Mucosa of stomach (tissue), 1 donor: ENCODE measurements at regions not wholly inside any gene's neighbourhood (a gene's known extent, or its start where the extent isn't known, plus 50 kb on each side); places are given as distances from the start of the nearest gene placed in this dataset.

Source experiments
- H3K27me3 ChIP-seq: one replicate; pipeline ENCODE4 v1.7.0; 2013; ENCODE audit warnings: mild to moderate bottlenecking, low read length; ENCODE audit not compliant: control insufficient read depth, insufficient read depth
- H3K36me3 ChIP-seq: one replicate; pipeline ENCODE4 v1.7.0; 2013; ENCODE audit warnings: low read length; ENCODE audit not compliant: control insufficient read depth, insufficient read depth
- H3K4me1 ChIP-seq: one replicate; pipeline ENCODE4 v1.7.0; 2013; ENCODE audit warnings: mild to moderate bottlenecking, low read length; ENCODE audit not compliant: control insufficient read depth, insufficient read depth
- H3K4me3 ChIP-seq: one replicate; pipeline ENCODE4 v1.7.0; 2013; ENCODE audit warnings: low read length
- H3K9ac ChIP-seq: one replicate; pipeline ENCODE4 v1.7.0; 2013; ENCODE audit warnings: mild to moderate bottlenecking, low read length, moderate library complexity
- H3K9me3 ChIP-seq: one replicate; pipeline ENCODE4 v1.7.0; 2013; ENCODE audit warnings: mild to moderate bottlenecking, low read length, moderate library complexity; ENCODE audit not compliant: control insufficient read depth
- donor health status: Pancreatic carcinoma.

GRCh38 chr22:27679693-27680488 is 121.7 kb downstream of the MN1 start:
- H3K27me3 ChIP-seq, result no peaks in the 10 kb centered on the region
- H3K36me3 ChIP-seq, result no peaks in the 10 kb centered on the region
- H3K9ac ChIP-seq, result no peak overlapping the region
- no peaks in the 10 kb centered on the region for H3K4me1 ChIP-seq
- no peaks in the 10 kb centered on the region for H3K9me3 ChIP-seq
- H3K4me3 ChIP-seq, result no peak overlapping the region

DNA sequence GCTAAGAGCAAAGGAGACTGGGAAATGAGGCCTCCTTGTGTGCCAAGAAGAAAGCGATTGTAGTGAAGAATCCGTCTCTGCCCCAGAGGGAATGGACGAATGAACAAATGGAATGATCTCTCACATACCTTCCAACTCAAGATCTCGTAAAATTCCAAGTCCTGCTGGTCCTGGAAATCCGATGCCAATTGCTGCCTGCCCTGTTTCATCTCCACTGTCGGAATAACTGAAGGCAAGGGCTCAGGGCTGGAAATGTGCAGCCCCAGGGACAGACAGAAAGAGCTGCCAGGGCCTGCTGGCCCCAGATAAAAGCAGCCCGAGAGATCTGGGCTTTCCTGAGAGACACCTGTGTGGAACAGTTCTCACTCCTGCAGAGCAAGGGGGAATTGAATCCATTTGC is 120.9 kb downstream of the MN1 start:
- Histone ChIP-seq H3K27me3 (no peaks in the 10 kb centered on the region), H3K9me3 (no peaks in the 10 kb centered on the region), H3K4me3 (no peak overlapping the region)

GRCh38 chr22:27681037-27681436 is 120.5 kb downstream of the MN1 start:
- no peak overlapping the region for H3K4me3 ChIP-seq
- no peaks in the 10 kb centered on the region for H3K9me3 ChIP-seq
- H3K4me1 ChIP-seq, result peaks cover 10% of the 10 kb centered on the region
- no peaks in the 10 kb centered on the region for H3K27me3 ChIP-seq
- no peak overlapping the region for H3K9ac ChIP-seq
- no peaks in the 10 kb centered on the region for H3K36me3 ChIP-seq

More for the DNA sequence above, 120.9 kb downstream of the MN1 start:
- Histone ChIP-seq H3K4me1 (peaks cover 6% of the 10 kb centered on the region), H3K36me3 (no peaks in the 10 kb centered on the region), H3K9ac (no peak overlapping the region)

- Histone ChIP-seq H3K27me3 (no peaks in the 10 kb centered on the region), H3K36me3 (no peaks in the 10 kb centered on the region), H3K4me1 (peaks cover 16% of the 10 kb centered on the region), H3K9ac (no peak overlapping the region), H3K4me3 (no peak overlapping the region), H3K9me3 (no peaks in the 10 kb centered on the region)
These were observed 119.1 kb downstream of the MN1 start for GRCh38 chr22:27682437-27682836.

DNA sequence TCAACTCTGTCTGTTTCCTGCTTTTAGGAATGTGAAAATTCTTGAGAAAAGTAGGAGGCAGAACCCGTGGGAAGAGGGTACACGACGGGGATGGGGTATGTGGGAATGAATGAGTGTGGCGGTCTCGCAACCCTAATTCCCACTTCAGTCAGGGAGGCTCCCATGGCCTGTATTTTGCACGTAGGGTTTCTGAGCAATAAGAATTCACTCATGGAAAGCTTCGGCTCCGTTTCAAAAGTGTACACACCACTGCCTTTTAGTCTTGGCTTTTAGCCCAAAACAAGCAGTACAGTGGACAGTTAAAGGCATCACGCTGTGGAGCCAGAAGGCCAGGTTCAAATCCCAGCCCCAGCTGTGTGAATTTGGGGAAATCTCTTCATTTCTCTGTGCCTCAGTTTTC is 116.7 kb downstream of the MN1 start:
- H3K36me3 ChIP-seq, result no peaks in the 10 kb centered on the region
- no peaks in the 10 kb centered on the region for H3K9me3 ChIP-seq
- no peak overlapping the region for H3K4me3 ChIP-seq
- peaks cover 16% of the 10 kb centered on the region for H3K4me1 ChIP-seq
- no peak overlapping the region for H3K9ac ChIP-seq
- no peaks in the 10 kb centered on the region for H3K27me3 ChIP-seq

GRCh38 chr22:27685515-27685914 is 116.0 kb downstream of the MN1 start:
- H3K27me3 ChIP-seq, result no peaks in the 10 kb centered on the region
- H3K36me3 ChIP-seq, result no peaks in the 10 kb centered on the region
- H3K9me3 ChIP-seq, result no peaks in the 10 kb centered on the region
- no peak overlapping the region for H3K4me3 ChIP-seq
- peaks cover 16% of the 10 kb centered on the region for H3K4me1 ChIP-seq
- H3K9ac ChIP-seq, result no peak overlapping the region

GRCh38 chr22:27685970-27686369 is 115.6 kb downstream of the MN1 start:
- Histone ChIP-seq H3K9ac (peak overlapping the region; percentile 7), H3K27me3 (no peaks in the 10 kb centered on the region), H3K4me3 (no peak overlapping the region), H3K4me1 (peaks cover 16% of the 10 kb centered on the region), H3K36me3 (no peaks in the 10 kb centered on the region), H3K9me3 (no peaks in the 10 kb centered on the region)

- Histone ChIP-seq H3K4me3 (no peak overlapping the region), H3K4me1 (peaks cover 16% of the 10 kb centered on the region), H3K9ac (peak overlapping the region; percentile 7), H3K9me3 (no peaks in the 10 kb centered on the region), H3K27me3 (no peaks in the 10 kb centered on the region), H3K36me3 (no peaks in the 10 kb centered on the region)
These were observed 115.0 kb downstream of the MN1 start for GRCh38 chr22:27686534-27686933.

GRCh38 chr22:27687984-27688545 is 113.5 kb downstream of the MN1 start:
- no peaks in the 10 kb centered on the region for H3K9me3 ChIP-seq
- no peak overlapping the region for H3K9ac ChIP-seq
- no peaks in the 10 kb centered on the region for H3K27me3 ChIP-seq
- H3K4me1 ChIP-seq, result peaks cover 16% of the 10 kb centered on the region
- H3K4me3 ChIP-seq, result no peak overlapping the region
- no peaks in the 10 kb centered on the region for H3K36me3 ChIP-seq

DNA sequence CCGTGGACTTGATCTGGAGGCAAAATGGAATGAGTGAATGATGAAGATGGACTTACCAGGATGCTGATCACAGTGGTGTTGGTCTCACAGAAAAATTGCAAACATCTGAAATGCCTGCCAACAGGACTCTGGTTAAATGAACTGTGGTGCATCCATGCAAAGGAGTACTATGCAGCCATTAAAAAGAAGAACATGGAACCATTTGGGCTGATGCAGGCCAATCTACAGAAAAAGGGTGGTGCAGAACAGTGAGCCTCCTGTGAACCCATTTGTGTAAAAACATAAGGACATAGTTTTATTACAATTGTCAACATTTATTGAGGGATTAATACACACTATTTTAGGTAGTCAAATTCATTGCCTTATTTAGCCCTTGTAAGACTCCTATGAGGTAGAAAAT is 111.9 kb downstream of the MN1 start:
- H3K9me3 ChIP-seq, result no peaks in the 10 kb centered on the region
- peaks cover 16% of the 10 kb centered on the region for H3K4me1 ChIP-seq
- H3K36me3 ChIP-seq, result no peaks in the 10 kb centered on the region
- no peaks in the 10 kb centered on the region for H3K27me3 ChIP-seq
- no peak overlapping the region for H3K9ac ChIP-seq
- H3K4me3 ChIP-seq, result no peak overlapping the region

DNA sequence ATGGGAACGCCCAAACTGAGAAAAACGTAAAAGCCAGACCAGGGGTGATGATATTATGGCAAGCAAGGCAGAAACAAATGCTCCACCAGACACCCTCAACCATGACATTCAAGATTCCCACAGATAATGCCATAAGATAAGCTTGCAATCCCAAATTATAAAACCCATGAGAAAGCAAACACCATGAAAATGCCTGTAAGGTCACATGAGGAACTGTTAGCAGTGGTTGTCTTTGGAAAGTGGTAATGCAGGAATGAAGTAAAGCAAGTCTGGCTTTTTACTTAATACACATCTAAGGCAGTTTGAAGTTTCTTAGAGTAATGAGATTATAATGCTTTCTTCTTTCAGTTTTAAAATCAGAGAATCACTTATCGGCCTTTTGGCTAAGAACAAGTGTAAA is 111.0 kb downstream of the MN1 start:
- H3K4me1 ChIP-seq, result peaks cover 10% of the 10 kb centered on the region
- H3K9ac ChIP-seq, result no peak overlapping the region
- H3K36me3 ChIP-seq, result no peaks in the 10 kb centered on the region
- H3K27me3 ChIP-seq, result no peaks in the 10 kb centered on the region
- no peak overlapping the region for H3K4me3 ChIP-seq
- no peaks in the 10 kb centered on the region for H3K9me3 ChIP-seq

GRCh38 chr22:27692243-27692642 is 109.3 kb downstream of the MN1 start:
- H3K9ac ChIP-seq, result no peak overlapping the region
- H3K36me3 ChIP-seq, result no peaks in the 10 kb centered on the region
- H3K27me3 ChIP-seq, result no peaks in the 10 kb centered on the region
- H3K9me3 ChIP-seq, result no peaks in the 10 kb centered on the region
- H3K4me3 ChIP-seq, result no peak overlapping the region
- H3K4me1 ChIP-seq, result no peaks in the 10 kb centered on the region
